ENCODE measurements at regions not wholly inside any gene's neighbourhood (a gene's known extent, or its start where the extent isn't known, plus 50 kb on each side); places are given as distances from the start of the nearest gene placed in this dataset.

GRCh38 chr2:8454797-8455196 is 227.1 kb upstream of the ID2 start:
- TF ChIP-seq CTCF (IDR thresholded peaks at IDR 0.05): no peak
- no peak for TF ChIP-seq POLR2A (IDR thresholded peaks at IDR 0.05)
